Iris pigment epithelial cell (primary cell): ENCODE measurements at regions not wholly inside any gene's neighbourhood (a gene's known extent, or its start where the extent isn't known, plus 50 kb on each side); places are given as distances from the start of the nearest gene placed in this dataset.
"Not testable (repeated sequence)": the region's sequence is repeated elsewhere in the genome, so short reads cannot be mapped to it uniquely, and the experiment has no call there.

Experiments
- DNase-seq: peaks from one replicate; pipeline ENCODE4 v3.0.0-alpha.2; 2011; ENCODE audit warnings: low read depth

DNA sequence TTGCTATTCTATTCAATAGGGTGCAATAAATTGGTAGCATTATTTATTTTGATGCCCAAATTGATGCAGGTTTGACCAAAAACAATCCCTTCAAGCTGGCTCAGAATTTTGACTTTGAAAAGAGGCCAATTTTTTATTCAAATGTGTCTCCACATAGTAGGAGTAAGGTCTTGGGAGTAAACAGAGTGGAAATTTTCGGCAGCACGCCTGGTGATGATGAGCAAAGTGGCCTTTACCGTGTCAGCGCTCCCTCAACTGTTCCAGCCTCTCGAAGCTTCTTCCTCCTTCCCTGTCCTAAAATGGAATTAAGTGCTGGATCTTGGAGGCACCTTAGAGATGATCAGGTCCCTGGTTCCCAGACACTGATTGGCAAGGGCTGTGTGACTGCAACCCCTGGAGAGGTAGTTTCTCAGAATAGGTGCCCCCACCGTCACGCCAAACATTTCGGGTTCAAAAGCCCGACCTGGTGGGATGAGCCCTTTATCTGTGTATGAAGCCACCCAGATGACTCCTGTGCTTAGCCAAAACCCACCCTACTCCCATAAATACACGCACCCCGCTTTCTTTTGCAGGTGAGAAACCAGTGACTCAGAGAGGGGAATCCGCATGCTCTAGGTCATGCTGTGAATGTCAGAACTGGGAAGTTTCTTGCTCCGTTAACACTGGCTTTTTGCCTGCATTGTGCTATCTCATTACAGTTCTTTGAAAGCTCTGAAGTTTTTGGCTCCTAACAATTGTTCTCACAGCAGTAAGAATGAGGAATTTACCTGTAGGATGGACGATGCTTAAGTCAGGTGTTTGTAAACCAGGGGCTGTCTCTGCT lies 89.1 kb downstream of the CRYGS start:
- DNase-seq: no peak

GRCh38 chr3:186453531-186453930 lies 90.6 kb downstream of the CRYGS start:
- DNase-seq: no peak

DNA sequence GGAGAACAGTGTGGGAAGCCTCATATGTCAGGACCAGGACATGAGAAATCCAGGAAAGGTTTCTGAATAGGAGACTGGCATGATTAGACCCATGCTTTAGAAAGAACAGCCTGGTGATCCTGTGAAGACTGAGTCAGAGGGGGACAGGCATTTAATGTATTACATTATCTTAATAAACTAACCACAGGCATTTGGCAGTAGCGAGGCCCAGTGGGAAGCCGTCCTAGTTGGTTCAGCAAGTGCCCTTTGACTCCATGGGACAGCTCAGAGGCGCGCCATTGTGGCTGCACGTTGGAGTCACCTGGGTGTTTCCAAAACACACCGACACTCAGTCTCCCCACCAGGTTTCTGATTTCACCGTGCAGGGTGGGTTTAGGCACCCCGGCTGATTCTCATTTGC lies 90.5 kb upstream of the DGKG start:
- DNase-seq: peak; percentile 91

- no peak for DNase-seq
Measured at GRCh38 chr3:186451371-186451770, 89.3 kb upstream of the DGKG start.

DNA sequence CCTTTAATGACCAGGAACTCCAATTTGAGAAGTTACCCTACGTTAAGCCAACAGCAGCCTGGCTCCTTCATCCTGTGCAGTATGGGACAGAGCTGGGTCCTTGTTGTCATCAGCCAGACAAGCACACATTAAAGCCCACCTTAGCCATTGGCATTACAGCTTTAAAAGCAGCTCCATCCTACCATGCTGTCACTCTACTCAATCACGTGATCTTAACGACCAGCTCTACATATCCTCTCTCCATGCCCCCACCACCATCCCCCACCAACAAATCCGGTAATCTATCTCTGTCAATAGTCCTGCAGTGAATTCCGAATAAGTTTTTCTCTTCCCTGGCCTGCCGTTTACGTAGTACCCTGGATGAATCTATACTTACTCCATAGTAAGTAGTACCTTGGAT lies 82.9 kb upstream of the DGKG start:
- no peak for DNase-seq

- DNase-seq: no peak
Measured at GRCh38 chr3:186444288-186444687, 82.3 kb upstream of the DGKG start.

DNA sequence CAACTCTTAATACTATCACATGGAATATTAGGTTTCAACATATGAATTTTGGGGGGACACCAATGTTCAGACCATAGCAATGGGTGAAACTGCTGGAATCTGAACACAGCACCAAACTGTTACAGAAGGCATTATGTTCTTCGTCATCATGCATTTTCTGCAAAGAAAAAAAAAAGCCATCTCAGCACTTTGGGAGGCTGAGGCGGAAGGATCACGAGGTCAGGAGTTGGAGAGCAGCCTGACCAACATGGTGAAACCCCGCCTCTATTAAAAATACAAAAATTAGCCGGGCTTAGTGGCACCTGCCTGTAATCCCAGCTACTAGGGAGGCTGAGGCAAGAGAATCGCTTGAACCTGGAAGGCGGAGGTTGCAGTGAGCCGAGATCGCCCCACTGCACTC lies 80.9 kb upstream of the DGKG start:
- not testable (repeated sequence) for DNase-seq

DNA sequence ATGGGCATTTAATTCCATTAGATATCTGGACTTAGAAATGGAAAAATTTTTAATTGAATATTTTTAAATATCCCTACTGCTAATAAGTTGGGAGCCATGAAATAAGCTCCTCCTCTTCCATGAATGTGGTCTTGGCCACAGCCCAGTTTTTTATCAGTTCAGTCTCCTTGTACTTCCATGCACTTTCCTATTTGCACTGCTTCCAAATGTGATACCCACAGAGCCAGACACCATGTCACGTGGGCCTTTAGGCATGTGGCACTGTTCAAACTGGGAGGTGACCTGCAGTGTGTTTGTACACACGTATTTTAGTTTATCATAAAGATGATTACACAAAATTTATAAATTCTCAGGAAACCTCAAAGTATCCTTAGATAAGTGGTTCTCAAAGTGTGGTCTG lies 80.1 kb upstream of the DGKG start:
- DNase-seq: no peak

DNA sequence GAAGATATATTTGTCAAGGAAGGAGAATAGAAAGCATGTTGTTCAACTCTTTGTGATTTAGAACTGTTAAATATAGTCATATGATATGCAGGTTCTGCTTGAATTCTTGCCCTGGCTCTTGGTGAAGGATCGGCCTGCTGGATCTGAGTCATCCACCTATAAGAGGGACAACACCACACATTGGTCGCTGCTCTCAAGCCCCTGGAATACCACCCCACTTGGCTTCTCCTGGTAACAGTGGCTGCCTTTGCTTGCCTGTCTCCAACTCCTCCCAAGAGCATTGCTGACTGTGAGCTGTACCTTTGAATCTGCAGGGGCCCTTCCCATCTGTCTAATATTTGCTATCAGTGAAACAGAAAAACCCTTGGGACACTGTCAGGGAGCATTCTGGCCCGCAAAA lies 78.9 kb upstream of the DGKG start:
- no peak for DNase-seq

GRCh38 chr3:186439725-186440124 lies 77.7 kb upstream of the DGKG start:
- DNase-seq: no peak

DNA sequence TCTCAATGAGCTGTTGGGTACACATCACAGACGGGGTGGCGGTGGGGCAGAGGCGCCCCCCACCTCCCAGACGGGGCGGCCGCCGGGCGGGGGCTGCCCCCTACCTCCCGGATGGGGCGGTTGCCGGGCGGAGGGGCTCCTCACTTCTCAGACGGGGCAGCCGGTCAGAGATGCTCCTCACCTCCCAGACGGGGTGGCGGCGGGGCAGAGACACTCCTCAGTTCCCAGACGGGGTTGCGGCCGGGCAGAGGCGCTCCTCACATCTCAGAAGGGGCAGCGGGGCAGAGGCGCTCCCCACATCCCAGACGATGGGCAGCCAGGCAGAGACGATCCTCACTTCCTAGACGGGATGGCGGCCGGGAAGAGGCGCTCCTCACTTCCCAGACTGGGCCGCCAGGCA lies 73.3 kb upstream of the DGKG start:
- DNase-seq: not testable (repeated sequence)

GRCh38 chr3:186432944-186433732 lies 71.1 kb upstream of the DGKG start:
- no peak for DNase-seq

GRCh38 chr3:186432189-186432588 lies 70.2 kb upstream of the DGKG start:
- no peak for DNase-seq

GRCh38 chr3:186427627-186428281 lies 65.7 kb upstream of the DGKG start:
- DNase-seq: peak; percentile 12

DNA sequence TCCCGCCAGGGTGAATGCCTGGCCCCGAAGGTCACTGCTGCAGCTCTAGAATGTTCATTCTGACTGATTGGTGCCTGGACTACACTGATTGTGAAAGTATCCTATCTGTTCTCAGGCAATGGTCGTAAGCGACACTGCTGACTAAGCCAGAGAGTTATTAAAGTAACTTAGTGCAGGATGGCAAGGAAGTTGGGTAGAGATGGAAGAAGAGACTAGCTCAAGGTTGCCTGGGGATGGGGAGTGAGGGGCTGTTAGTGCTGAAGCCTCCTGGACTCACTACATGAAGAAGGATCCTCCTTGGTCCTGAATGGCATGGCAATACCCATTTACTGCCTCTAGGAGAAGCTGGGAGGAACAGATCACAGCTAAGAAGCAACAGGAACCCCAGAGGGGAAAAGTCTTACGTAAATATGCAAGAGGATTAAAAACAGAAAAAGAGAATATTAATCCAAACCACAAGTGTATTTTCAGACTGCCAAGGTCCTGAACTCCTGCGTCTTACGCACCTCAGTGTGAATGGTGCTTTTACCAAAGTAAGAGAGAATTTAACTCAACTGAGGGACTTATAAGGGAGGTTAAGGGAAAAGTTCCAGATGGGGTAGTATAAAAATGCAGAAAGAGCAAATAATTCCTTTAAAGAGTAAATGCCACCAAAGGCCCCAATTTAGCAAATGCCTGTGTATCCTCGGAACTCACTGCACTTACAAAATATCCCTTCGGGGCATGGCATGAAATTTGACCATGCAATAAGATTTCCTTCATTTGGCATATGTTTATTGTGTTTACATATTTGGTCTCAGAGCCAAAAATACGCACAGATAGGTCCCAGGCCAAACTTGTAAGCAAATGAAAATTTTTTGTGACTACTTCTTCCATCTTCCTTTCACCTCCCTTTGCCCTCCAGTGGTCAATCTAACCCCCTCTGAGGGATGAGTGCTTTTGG lies 64.0 kb upstream of the DGKG start:
- peak; percentile 94 for DNase-seq

GRCh38 chr3:186421946-186422345 lies 59.9 kb upstream of the DGKG start:
- no peak for DNase-seq

- no peak for DNase-seq
Measured at GRCh38 chr3:186418671-186419145, 56.7 kb upstream of the DGKG start.

DNA sequence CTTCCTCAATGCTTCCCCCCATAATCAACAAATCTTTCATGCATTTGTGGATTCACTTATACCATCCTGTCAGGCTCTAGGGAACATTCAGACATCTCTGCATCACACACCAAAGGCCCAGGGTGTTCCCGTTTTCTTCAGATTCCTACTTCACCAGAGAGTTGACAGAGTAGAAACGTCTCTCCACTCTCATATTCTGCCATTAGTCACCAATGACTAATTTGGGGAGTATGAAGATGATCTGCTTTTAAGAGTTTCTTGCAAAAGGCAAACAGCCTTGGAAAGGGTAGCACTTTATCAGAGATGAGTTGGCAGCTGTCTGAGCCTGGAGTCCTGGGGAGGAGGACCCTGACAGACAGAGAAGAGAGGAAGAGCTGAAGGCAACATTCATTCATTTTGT lies 55.8 kb upstream of the DGKG start:
- peak; percentile 88 for DNase-seq

DNA sequence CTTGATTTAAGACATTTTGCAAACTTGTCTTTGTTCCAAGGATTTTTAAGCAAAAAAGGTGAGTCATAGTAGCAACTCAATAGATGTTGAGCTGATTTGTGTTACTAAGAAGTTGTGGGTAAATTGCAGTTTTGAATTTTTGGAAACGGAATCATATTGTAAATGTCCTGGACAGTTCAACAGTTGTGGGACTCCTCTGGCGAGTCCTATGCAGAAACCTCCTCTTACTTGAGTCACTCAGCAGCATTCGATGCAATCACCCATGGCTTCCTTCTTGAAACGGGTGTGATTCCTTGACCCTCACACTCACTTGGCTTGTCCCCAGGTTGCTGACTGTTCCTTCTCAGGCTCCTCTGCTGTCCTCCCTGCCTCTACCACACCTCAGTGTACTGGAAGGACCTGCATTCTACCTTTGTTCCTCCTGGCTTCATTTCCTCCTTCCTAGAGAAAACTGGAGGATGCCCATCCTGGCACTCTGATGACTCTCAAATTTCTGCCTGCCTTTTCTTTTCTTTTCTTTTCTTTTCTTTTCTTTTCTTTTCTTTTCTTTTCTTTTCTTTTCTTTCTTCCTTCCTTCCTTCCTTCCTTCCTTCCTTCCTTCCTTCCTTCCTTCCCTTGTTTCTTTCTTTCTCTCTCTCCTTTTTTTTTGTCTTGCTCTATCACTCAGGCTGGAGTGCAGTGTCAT lies 52.8 kb upstream of the DGKG start:
- peak; percentile 64 for DNase-seq

DNA sequence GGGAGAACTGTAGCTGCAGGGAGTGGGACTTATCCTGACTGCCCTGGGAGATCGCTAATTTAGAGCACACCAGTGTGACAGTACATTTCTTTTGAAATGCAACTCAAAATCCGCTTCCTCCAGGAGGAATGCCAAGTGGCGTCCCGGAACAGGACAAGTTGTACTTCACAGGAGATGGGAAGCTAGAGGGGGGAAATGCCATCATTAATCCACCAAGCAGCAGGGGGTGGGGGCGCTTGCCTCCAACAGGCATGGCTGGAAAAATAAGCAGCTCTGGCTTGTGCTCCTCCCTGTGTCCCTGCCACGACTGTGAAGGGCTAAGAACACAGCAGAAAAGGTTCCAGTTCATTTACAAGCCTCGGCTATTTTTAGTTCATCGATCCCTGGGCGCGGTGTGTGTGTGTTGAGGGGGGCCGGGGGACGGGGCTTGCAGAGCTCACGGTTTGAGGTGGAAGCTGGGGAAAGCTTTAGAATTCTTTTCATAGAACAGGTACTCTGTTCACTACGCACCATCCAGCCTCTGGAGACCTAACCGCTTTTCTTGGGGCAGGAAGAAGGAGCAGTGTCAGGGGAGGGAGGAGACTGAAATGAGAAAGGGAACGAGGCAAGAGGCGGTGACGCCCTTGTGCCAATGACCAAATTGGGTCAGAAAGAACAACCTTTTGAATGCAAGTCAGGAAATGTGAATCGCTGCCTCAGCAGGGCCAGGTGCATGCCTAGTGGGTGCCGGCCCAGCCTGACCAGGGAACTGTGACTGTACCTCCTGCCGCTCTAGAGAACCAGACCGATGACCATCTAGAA lies 51.8 kb upstream of the DGKG start:
- DNase-seq: no peak
